B cell (primary cell): ENCODE measurements at regions not wholly inside any gene's neighbourhood (a gene's known extent, or its start where the extent isn't known, plus 50 kb on each side); places are given as distances from the start of the nearest gene placed in this dataset.

ENCODE experiments used
- ATAC-seq: fragments of 200-7000 bp; cut with Tn5 transposase; one replicate; pipeline ENCODE4 v1.10.0; 2021; ENCODE audit warnings: low read depth, mild to moderate bottlenecking, moderate number of reproducible peaks, moderate library complexity
- CTCF ChIA-PET: fragments of 350-600 bp; sonication (Branson Sonifier 250); formaldehyde crosslinking; loops from one replicate; lab custom pipeline; 2021; ENCODE audit warnings: antibody characterized with exemption, inconsistent platforms; lab: Charles Lee
- POLR2A ChIA-PET: fragments of 350-600 bp; sonication (Branson Sonifier 250); formaldehyde crosslinking; loops from one replicate; lab custom pipeline; 2021; ENCODE audit warnings: antibody characterized with exemption; lab: Charles Lee
- DNase-seq: peaks from one replicate; pipeline ENCODE4 v3.0.0; 2013
- H2AFZ ChIP-seq: 2 replicates; pipeline ENCODE4 v1.6.1; 2012; ENCODE audit warnings: mild to moderate bottlenecking, low read depth, low read length; ENCODE audit not compliant: insufficient read depth, poor library complexity, severe bottlenecking
- H3K27ac ChIP-seq, 2 donors: 1 replicate in 1 of 2; 2 replicates in 1 of 2; pipeline ENCODE4 v1.5.1; 2012 to 2013; ENCODE audit warnings: low read length in 2 of 2, mild to moderate bottlenecking in 2 of 2, moderate library complexity in 1 of 2
- H3K27me3 ChIP-seq, 4 experiments: fragments of 200-600 bp in 1 of 4; sonication (generic) in 1 of 4; replicated peaks in 1 of 4; 1 replicate in 2 of 4; 2 replicates in 2 of 4; pipeline versions ENCODE4 v1.6.1 to v1.7.0; 2013 to 2016; ENCODE audit warnings: low read length in 3 of 4, mild to moderate bottlenecking in 2 of 4, mixed read lengths in 1 of 4, moderate library complexity in 1 of 4; ENCODE audit not compliant: insufficient read depth in 4 of 4, control insufficient read depth in 3 of 4; ENCODE audit errors: control extremely low read depth in 1 of 4
- H3K36me3 ChIP-seq, 2 experiments: replicated peaks in 1 of 2; 1 replicate in 1 of 2; 2 replicates in 1 of 2; pipeline versions ENCODE4 v1.6.1 to v1.7.1; 2013; ENCODE audit warnings: low read length in 1 of 2; ENCODE audit not compliant: insufficient read depth in 2 of 2, control insufficient read depth in 1 of 2; ENCODE audit errors: control extremely low read depth in 1 of 2, extremely low read depth in 1 of 2
- H3K4me1 ChIP-seq, 2 donors: fragments of 200-600 bp in 1 of 2; sonication (generic) in 1 of 2; 1 replicate in 1 of 2; 2 replicates in 1 of 2; pipeline versions ENCODE4 v1.5.1 to v1.6.1; 2013 to 2017; ENCODE audit warnings: low read length in 2 of 2; ENCODE audit not compliant: control insufficient read depth in 2 of 2, insufficient read depth in 2 of 2
- H3K4me2 ChIP-seq: replicated peaks from 2 replicates; pipeline ENCODE3; 2012; ENCODE audit warnings: mild to moderate bottlenecking, low read depth, low read length; ENCODE audit not compliant: poor library complexity, severe bottlenecking
- H3K4me3 ChIP-seq, 5 experiments: fragments of 200-600 bp in 1 of 5; sonication (generic) in 1 of 5; 1 replicate in 3 of 5; 2 replicates in 2 of 5; pipeline versions ENCODE4 v1.5.1 to v1.7.0; 2011 to 2016; ENCODE audit warnings: low read length in 4 of 5, mild to moderate bottlenecking in 4 of 5, low read depth in 2 of 5, control low read depth in 1 of 5, moderate library complexity in 1 of 5; ENCODE audit not compliant: insufficient read depth in 1 of 5; ENCODE audit errors: control extremely low read depth in 1 of 5, extremely low read depth in 1 of 5
- H3K79me2 ChIP-seq: fragments of 200-600 bp; sonication (generic); one replicate; pipeline ENCODE4 v1.6.0; 2016; ENCODE audit warnings: low read length; ENCODE audit not compliant: control insufficient read depth, insufficient read depth
- H3K9ac ChIP-seq: fragments of 200-600 bp; sonication (generic); 2 replicates; pipeline ENCODE4 v1.6.1; 2017; ENCODE audit warnings: mild to moderate bottlenecking, low read length, moderate library complexity
- H3K9me3 ChIP-seq, 3 donors: one replicate each; pipeline versions ENCODE4 v1.6.1 to v1.7.1; 2013; ENCODE audit warnings: low read length in 2 of 3; ENCODE audit not compliant: control insufficient read depth in 2 of 3, insufficient read depth in 1 of 3; ENCODE audit errors: control extremely low read depth in 1 of 3
- H4K20me1 ChIP-seq: 2 replicates; pipeline ENCODE4 v1.6.0; 2012; ENCODE audit warnings: mild to moderate bottlenecking, low read length; ENCODE audit not compliant: insufficient read depth, control insufficient read depth, poor library complexity, severe bottlenecking
- H3K27ac Mint-ChIP-seq: one replicate; pipeline ENCODE4 v1.8.0; 2021; ENCODE audit warnings: mixed read lengths
- H3K27me3 Mint-ChIP-seq: one replicate; pipeline ENCODE4 v1.8.0; 2021; ENCODE audit warnings: mixed read lengths
- H3K4me1 Mint-ChIP-seq: one replicate; pipeline ENCODE4 v1.8.0; 2021; ENCODE audit warnings: mixed read lengths
- H3K4me3 Mint-ChIP-seq: one replicate; pipeline ENCODE4 v1.8.0; 2021; ENCODE audit warnings: mixed read lengths
- H3K9me3 Mint-ChIP-seq: one replicate; pipeline ENCODE4 v1.8.0; 2022; ENCODE audit warnings: mixed read lengths; ENCODE audit not compliant: insufficient read depth
- CTCF ChIP-seq: fragments of 200-600 bp; IDR thresholded peaks from one replicate; pipeline ENCODE4 v1.8.0; 2022; ENCODE audit warnings: antibody characterized with exemption, mild to moderate bottlenecking
- EZH2 ChIP-seq: IDR thresholded peaks from 2 replicates; pipeline ENCODE4 v1.6.1; 2012; ENCODE audit warnings: borderline replicate concordance, low read depth, mild to moderate bottlenecking, moderate library complexity, low read length; ENCODE audit not compliant: insufficient read depth, poor library complexity, severe bottlenecking
- WGBS: methylation state at CpG from one replicate; pipeline ENCODE4 v1.1.5; 2013; ENCODE audit warnings: missing lambda C conversion rate; ENCODE audit not compliant: insufficient coverage; 5-methylcytosine and 5-hydroxymethylcytosine counted together
- intact Hi-C: fragments of 100-400 bp; cut with micrococcal nuclease; formaldehyde crosslinking; loops from one replicate; pipeline ENCODE4 v1.10.0; 2022

- intact Hi-C loops, result no loop called here
- TF ChIP-seq EZH2, result no peak
- no peak for TF ChIP-seq CTCF
- 80% methylated on average over 1 of the region's 4 CpGs for WGBS
Observed at GRCh38 chr13:70339738-70340137, 231.5 kb upstream of the KLHL1 start.

GRCh38 chr13:70338609-70339008 is 230.4 kb upstream of the KLHL1 start:
- ChIA-PET CTCF (no interaction called here), POLR2A (no interaction called here)
- Mint-ChIP-seq H3K4me1 (no peaks in the 10 kb centered on the region), H3K4me3 (no peak overlapping the region), H3K27me3 (no peaks in the 10 kb centered on the region), H3K27ac (no peak overlapping the region), H3K9me3 (no peaks in the 10 kb centered on the region)
- H3K4me1 ChIP-seq, result no peaks in the 10 kb centered on the region
- no peak for ATAC-seq
- no peak for TF ChIP-seq CTCF
- TF ChIP-seq EZH2, result no peak
- H3K9me3 ChIP-seq, result no peaks in the 10 kb centered on the region
- no peak overlapping the region for H3K4me2 ChIP-seq
- no peaks in the 10 kb centered on the region for H3K27me3 ChIP-seq
- no peak overlapping the region for H3K4me3 ChIP-seq
- intact Hi-C loops, result no loop called here
- no peaks in the 10 kb centered on the region for H4K20me1 ChIP-seq
- no peak overlapping the region for H3K27ac ChIP-seq
- H3K79me2 ChIP-seq, result no peaks in the 10 kb centered on the region
- no peak overlapping the region for H2AFZ ChIP-seq
- H3K36me3 ChIP-seq, result no peaks in the 10 kb centered on the region
- no peak for DNase-seq
- WGBS, result no CpG with 5 or more reads among the region's 1 CpG
- no peak overlapping the region for H3K9ac ChIP-seq

More at GRCh38 chr13:70339738-70340137, 231.5 kb upstream of the KLHL1 start:
- DNase-seq (no peak), ATAC-seq (no peak)
- H3K9ac ChIP-seq, result no peak overlapping the region
- no peaks in the 10 kb centered on the region for H3K4me1 ChIP-seq
- H3K27me3 ChIP-seq, result no peaks in the 10 kb centered on the region
- H3K4me1 Mint-ChIP-seq, result no peaks in the 10 kb centered on the region
- H3K4me2 ChIP-seq, result no peak overlapping the region
- H3K79me2 ChIP-seq, result no peaks in the 10 kb centered on the region
- H3K36me3 ChIP-seq, result no peaks in the 10 kb centered on the region
- H3K9me3 Mint-ChIP-seq, result no peaks in the 10 kb centered on the region
- POLR2A ChIA-PET, result no interaction called here
- H3K27me3 Mint-ChIP-seq, result no peaks in the 10 kb centered on the region
- no peak overlapping the region for H3K4me3 Mint-ChIP-seq
- H3K27ac Mint-ChIP-seq, result no peak overlapping the region
- H3K4me3 ChIP-seq, result no peak overlapping the region
- H2AFZ ChIP-seq, result no peak overlapping the region
- no peaks in the 10 kb centered on the region for H3K9me3 ChIP-seq
- H4K20me1 ChIP-seq, result no peaks in the 10 kb centered on the region
- no peak overlapping the region for H3K27ac ChIP-seq
- CTCF ChIA-PET, result no interaction called here
